Posterior cingulate gyrus (tissue), 11 donors: ENCODE measurements at regions not wholly inside any gene's neighbourhood (a gene's known extent, or its start where the extent isn't known, plus 50 kb on each side); places are given as distances from the start of the nearest gene placed in this dataset.
"Not testable (repeated sequence)": the region's sequence is repeated elsewhere in the genome, so short reads cannot be mapped to it uniquely, and the experiment has no call there.

Experiments used
- DNase-seq, 10 donors: peaks; one replicate each; pipeline versions ENCODE4 v3.0.0 to v3.0.0-alpha.2; 2020 to 2021; ENCODE audit warnings: mixed read lengths in 3 of 10
- intact Hi-C: fragments of 100-400 bp; cut with DNase I; formaldehyde crosslinking; loops from one replicate; pipeline ENCODE4 v1.15.1; 2023

DNA sequence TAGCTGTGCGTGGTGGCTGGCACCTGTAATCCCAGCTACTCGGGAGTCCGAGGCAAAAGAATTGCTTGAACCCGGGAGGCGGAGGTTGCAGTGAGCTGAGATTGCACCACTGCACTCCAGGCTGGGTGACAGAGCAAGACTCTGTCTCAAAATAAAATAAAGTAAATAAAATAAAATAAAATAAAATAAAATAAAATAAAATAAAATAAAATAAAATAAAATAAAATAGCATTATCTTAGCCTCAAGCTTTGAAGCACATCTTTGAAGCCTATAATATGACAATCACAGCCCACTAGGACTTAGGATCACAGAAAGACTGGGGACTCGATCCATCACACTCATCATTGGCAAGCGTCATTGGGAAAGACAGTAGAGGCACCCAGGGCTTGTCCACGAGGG, 349.1 kb downstream of the SHANK2 start:
- DNase-seq = peak in 1 of 10 donors; percentile 33
- intact Hi-C loops = not testable (repeated sequence)

GRCh38 chr11:70906101-70906500, 346.3 kb downstream of the SHANK2 start:
- DNase-seq = no peak
- intact Hi-C loops = no loop called here

GRCh38 chr11:70908223-70908622, 344.2 kb downstream of the SHANK2 start:
- no peak for DNase-seq
- intact Hi-C loops = no loop called here

DNA sequence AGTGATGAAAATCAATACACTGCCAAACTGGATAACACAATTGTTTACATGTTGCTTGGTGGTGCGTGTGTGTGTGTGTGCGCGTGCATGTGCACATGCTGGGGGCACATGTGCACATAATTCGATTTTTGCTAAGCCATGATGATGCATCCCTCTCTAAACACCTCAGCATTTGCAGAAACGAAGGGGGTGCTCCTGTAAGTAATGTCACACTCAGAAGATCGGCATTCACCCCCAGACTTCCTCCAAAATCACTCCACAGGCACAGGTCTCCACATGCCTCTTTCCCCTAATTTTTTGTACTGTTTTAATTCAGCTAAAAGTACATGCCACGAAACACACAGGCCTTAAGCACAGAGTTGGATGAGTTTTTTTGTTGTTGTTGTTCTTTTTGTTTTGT, 341.5 kb downstream of the SHANK2 start:
- no peak for DNase-seq
- intact Hi-C loops = no loop called here

GRCh38 chr11:70912226-70912840, 340.0 kb downstream of the SHANK2 start:
- intact Hi-C loops = no loop called here
- no peak for DNase-seq

- peak in 3 of 10 donors; percentile 34 to 88 (median 38) for DNase-seq
- intact Hi-C loops = no loop called here
Observed at GRCh38 chr11:70913715-70914231, 338.6 kb downstream of the SHANK2 start.

- intact Hi-C loops = no loop called here
- DNase-seq = no peak
Observed at GRCh38 chr11:70914496-70914895, 337.9 kb downstream of the SHANK2 start.

DNA sequence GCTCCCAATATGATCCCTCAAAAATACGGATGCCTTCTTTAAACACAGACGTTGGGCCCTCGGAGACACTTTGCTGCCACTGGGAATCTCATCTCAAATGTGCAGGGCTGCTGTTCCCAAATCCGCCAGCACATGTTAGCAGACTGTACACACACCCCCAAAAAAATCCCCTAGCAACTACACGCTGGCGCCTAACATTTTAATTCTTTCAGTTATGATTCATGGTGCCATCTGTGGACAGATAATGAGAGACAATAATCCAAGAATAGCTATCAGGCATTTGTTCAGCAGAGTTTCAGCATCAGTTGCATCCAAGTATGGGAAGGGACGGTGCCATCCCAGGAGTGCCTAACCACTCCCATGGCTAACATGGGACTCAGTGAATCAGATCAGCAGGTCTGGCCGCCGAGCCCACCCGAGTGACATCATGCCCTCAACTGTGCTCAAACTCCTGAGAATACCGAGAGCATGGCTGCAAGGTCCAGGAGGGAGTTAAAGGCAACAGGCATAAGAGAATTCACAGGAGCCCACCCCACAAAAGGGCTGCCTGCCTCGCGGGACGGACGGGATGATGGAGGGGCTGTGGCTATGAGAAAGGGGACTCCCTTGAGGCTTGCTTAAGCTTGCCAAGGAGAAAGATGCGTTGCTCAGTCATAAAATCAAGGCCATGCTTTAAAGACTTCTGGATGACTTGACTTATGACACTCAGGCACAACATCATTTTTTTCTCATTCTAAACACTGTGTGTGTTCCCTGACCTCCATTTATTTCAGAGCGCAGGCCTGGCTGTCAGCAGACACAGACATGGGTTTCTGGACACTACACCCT, 337.0 kb downstream of the SHANK2 start:
- intact Hi-C loops = no loop called here
- peak in 5 of 10 donors; percentile 34 to 90 (median 50) for DNase-seq

- DNase-seq = no peak
Observed at GRCh38 chr11:70916351-70916750, 336.0 kb downstream of the SHANK2 start.

GRCh38 chr11:70918242-70918641, 334.1 kb downstream of the SHANK2 start:
- intact Hi-C loops = no loop called here
- no peak for DNase-seq

More at GRCh38 chr11:70916351-70916750, 336.0 kb downstream of the SHANK2 start:
- intact Hi-C loops = no loop called here

DNA sequence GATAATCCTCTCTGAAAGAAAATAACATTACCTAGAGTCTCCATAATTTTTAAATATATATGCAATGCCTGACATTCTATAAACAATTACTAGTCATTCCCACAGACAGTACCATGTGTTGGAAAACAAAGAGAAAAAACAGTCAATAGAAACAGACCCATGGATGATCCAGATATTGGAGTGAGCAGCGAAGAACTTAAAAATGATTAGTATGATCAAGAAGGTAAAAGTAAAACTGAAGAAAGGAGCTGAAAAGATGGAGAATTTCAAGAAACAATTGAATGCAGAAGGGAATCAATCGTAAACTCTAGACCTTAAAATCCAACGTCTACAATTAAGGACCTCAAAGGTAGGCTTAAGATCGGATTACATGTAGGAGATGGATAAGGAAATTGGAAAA, 330.6 kb downstream of the SHANK2 start:
- intact Hi-C loops = no loop called here

DNA sequence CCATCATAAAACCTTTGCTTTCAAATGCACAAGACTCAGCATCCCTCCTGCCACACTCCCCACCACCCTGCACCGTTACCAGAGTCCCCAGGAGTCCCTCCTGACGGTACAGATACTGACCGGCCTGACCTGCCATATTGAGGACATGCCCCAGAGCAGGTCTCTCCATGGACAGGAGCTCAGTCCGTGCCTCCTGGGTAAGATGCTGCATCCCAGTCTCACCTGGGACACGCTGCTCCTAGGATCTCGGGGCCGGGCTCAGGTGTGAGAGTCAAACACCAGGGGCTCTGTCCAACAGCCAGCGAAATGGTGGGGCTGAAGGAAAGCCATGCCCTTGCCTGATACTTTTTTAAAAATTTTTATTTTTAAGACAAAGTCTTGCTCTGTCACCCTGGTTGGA, 328.3 kb downstream of the SHANK2 start:
- DNase-seq = peak in 1 of 10 donors; percentile 44
- intact Hi-C loops = no loop called here

More for the DNA sequence above, 330.6 kb downstream of the SHANK2 start:
- no peak for DNase-seq

- intact Hi-C loops = no loop called here
- DNase-seq = no peak
Observed at GRCh38 chr11:70925238-70925637, 327.1 kb downstream of the SHANK2 start.

- intact Hi-C loops = no loop called here
- DNase-seq = peak in 3 of 10 donors; percentile 32 to 91 (median 78)
Observed at GRCh38 chr11:70926543-70927201, 325.7 kb downstream of the SHANK2 start.

GRCh38 chr11:70928854-70929598, 323.4 kb downstream of the SHANK2 start:
- DNase-seq = no peak
- intact Hi-C loops = no loop called here

- intact Hi-C loops = no loop called here
- no peak for DNase-seq
Observed at GRCh38 chr11:70930215-70930614, 322.2 kb downstream of the SHANK2 start.

DNA sequence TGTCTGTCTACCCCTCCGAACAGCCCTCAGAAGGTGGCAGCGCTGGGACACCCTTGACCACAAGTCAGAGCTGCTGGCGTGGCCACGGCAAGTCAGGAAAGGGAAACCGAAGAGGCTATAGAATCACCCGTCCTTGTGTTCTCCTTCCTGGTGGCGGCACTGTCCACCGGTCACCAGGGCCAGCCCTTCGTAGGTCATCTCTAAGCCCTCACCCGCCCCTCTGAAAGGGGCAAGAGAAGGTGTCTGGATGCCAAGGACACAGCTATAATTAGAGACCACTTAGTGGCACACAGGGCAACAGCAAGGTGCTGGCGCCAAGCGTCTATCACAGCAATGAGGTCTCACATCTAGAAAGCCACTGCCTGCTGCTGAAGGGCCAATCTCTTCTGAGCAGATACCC, 320.9 kb downstream of the SHANK2 start:
- no peak for DNase-seq
- intact Hi-C loops = no loop called here

GRCh38 chr11:70933981-70934583, 318.3 kb downstream of the SHANK2 start:
- intact Hi-C loops = no loop called here
- DNase-seq = no peak

- intact Hi-C loops = no loop called here
- DNase-seq = no peak
Observed at GRCh38 chr11:70935006-70935768, 317.2 kb downstream of the SHANK2 start.
